ENCODE measurements at regions not wholly inside any gene's neighbourhood (a gene's known extent, or its start where the extent isn't known, plus 50 kb on each side); places are given as distances from the start of the nearest gene placed in this dataset.
A peak's percentile ranks its signal among the peaks of the same experiment; 100 is the strongest.

- Histone ChIP-seq H3K4me3 (ENCODE audit: low read depth, low read length) (no peak overlapping the region), H2BK12ac (ENCODE audit: low read length) (no peak overlapping the region), H4K91ac (ENCODE audit: low read depth, low read length) (no peak overlapping the region), H4K12ac (ENCODE audit: low read depth, low read length) (no peak overlapping the region), H2BK5ac (ENCODE audit: low read depth, low read length, poor library complexity) (no peak overlapping the region), H3K4me2 (ENCODE audit: low read length) (no peak overlapping the region), H3K9ac (ENCODE audit: low read length) (no peak overlapping the region), H3K27me3 (ENCODE audit: insufficient read depth, low read length) (no peaks in the 10 kb centered on the region), H2AFZ (ENCODE audit: insufficient read depth, low read length, poor library complexity) (no peak overlapping the region), H3K27ac (ENCODE audit: low read depth, low read length) (no peak overlapping the region), H2BK120ac (ENCODE audit: insufficient read depth, low read length, poor library complexity) (no peak overlapping the region), H3K4ac (ENCODE audit: low read depth, low read length) (no peak overlapping the region), H3K36me3 (ENCODE audit: control insufficient read depth in 1 of 2, insufficient read depth in 2 of 2, low read length in 2 of 2) (no peaks in the 10 kb centered on the region), H3K79me2 (ENCODE audit: control insufficient read depth, insufficient read depth, low read length, poor library complexity) (no peaks in the 10 kb centered on the region), H3K79me1 (ENCODE audit: low read length) (no peaks in the 10 kb centered on the region), H2AK5ac (ENCODE audit: low read length) (no peak overlapping the region), H3K9me3 (ENCODE audit: insufficient read depth, low read depth, low read length) (no peaks in the 10 kb centered on the region), H3K18ac (ENCODE audit: low read length) (no peak overlapping the region), H4K8ac (ENCODE audit: low read depth, low read length) (no peak overlapping the region), H3K4me1 (ENCODE audit: control insufficient read depth in 1 of 2, insufficient read depth in 2 of 2, low read length in 2 of 2) (no peaks in the 10 kb centered on the region), H3K14ac (ENCODE audit: low read length) (no peak overlapping the region), H3K23ac (ENCODE audit: low read length) (no peak overlapping the region)
- no CpG with 5 or more reads among the region's 3 CpGs for WGBS (ENCODE audit: extremely low coverage, insufficient coverage, insufficient read length)
- DNase-seq = no peak
Observed at GRCh38 chr11:80109031-80109430, 668.2 kb upstream of the TENM4 start.

- Histone ChIP-seq H3K4me1 (ENCODE audit: control insufficient read depth in 1 of 2, insufficient read depth in 2 of 2, low read length in 2 of 2) (peaks cover 0 to 2% of the 10 kb centered on the region in 2 experiments), H3K4ac (ENCODE audit: low read depth, low read length) (no peak overlapping the region), H3K23ac (ENCODE audit: low read length) (no peak overlapping the region), H3K36me3 (ENCODE audit: control insufficient read depth in 1 of 2, insufficient read depth in 2 of 2, low read length in 2 of 2) (no peaks in the 10 kb centered on the region), H3K9me3 (ENCODE audit: insufficient read depth, low read depth, low read length) (no peaks in the 10 kb centered on the region), H4K12ac (ENCODE audit: low read depth, low read length) (no peak overlapping the region), H3K9ac (ENCODE audit: low read length) (no peak overlapping the region), H2BK5ac (ENCODE audit: low read depth, low read length, poor library complexity) (no peak overlapping the region), H3K79me2 (ENCODE audit: control insufficient read depth, insufficient read depth, low read length, poor library complexity) (no peaks in the 10 kb centered on the region), H2AK5ac (ENCODE audit: low read length) (no peak overlapping the region), H2BK12ac (ENCODE audit: low read length) (no peak overlapping the region), H3K14ac (ENCODE audit: low read length) (no peak overlapping the region), H3K27ac (ENCODE audit: low read depth, low read length) (no peak overlapping the region), H4K8ac (ENCODE audit: low read depth, low read length) (no peak overlapping the region), H4K91ac (ENCODE audit: low read depth, low read length) (no peak overlapping the region), H3K27me3 (ENCODE audit: insufficient read depth, low read length) (no peaks in the 10 kb centered on the region), H3K18ac (ENCODE audit: low read length) (no peak overlapping the region), H3K4me3 (ENCODE audit: low read depth, low read length) (no peak overlapping the region), H3K79me1 (ENCODE audit: low read length) (no peaks in the 10 kb centered on the region), H2AFZ (ENCODE audit: insufficient read depth, low read length, poor library complexity) (no peak overlapping the region), H2BK120ac (ENCODE audit: insufficient read depth, low read length, poor library complexity) (no peak overlapping the region), H3K4me2 (ENCODE audit: low read length) (no peak overlapping the region)
- no CpG with 5 or more reads among the region's 1 CpG for WGBS (ENCODE audit: extremely low coverage, insufficient coverage, insufficient read length)
- no peak for DNase-seq
Observed at GRCh38 chr11:80107415-80107814, 666.6 kb upstream of the TENM4 start.

DNA sequence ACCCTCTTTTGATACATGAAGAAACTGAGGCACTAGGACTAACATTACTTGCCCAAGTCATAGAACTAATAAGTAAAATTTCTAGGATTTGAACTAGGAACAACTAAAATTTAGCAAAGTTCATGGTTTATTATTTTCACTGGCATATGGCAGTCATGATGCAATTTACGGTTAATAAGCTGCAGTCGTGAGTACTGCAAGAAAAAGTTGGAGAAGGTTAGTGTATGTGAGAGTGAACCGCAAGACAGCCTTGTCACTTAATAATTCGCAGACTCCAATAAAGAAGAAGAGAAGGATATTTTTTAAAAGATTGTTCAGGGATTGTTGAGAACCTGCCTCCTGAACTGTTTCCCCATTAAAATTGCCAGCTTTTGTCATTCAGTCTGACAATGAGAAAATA is 663.4 kb upstream of the TENM4 start:
- no CpG with 5 or more reads among the region's 4 CpGs for WGBS (ENCODE audit: extremely low coverage, insufficient coverage, insufficient read length)
- H3K4ac ChIP-seq (ENCODE audit: low read depth, low read length) = no peak overlapping the region
- H3K27me3 ChIP-seq (ENCODE audit: insufficient read depth, low read length) = no peaks in the 10 kb centered on the region

GRCh38 chr11:80103142-80103859 is 662.5 kb upstream of the TENM4 start:
- Histone ChIP-seq H3K23ac (ENCODE audit: low read length) (no peak overlapping the region), H2AFZ (ENCODE audit: insufficient read depth, low read length, poor library complexity) (no peak overlapping the region), H3K9me3 (ENCODE audit: insufficient read depth, low read depth, low read length) (no peaks in the 10 kb centered on the region), H3K18ac (ENCODE audit: low read length) (no peak overlapping the region), H3K27ac (ENCODE audit: low read depth, low read length) (no peak overlapping the region), H3K4me3 (ENCODE audit: low read depth, low read length) (no peak overlapping the region), H3K79me2 (ENCODE audit: control insufficient read depth, insufficient read depth, low read length, poor library complexity) (no peaks in the 10 kb centered on the region), H4K8ac (ENCODE audit: low read depth, low read length) (no peak overlapping the region), H4K91ac (ENCODE audit: low read depth, low read length) (no peak overlapping the region), H3K4ac (ENCODE audit: low read depth, low read length) (no peak overlapping the region), H3K4me1 (ENCODE audit: control insufficient read depth in 1 of 2, insufficient read depth in 2 of 2, low read length in 2 of 2) (peaks cover 0 to 2% of the 10 kb centered on the region in 2 experiments), H2BK12ac (ENCODE audit: low read length) (peak overlapping the region; percentile 61), H3K14ac (ENCODE audit: low read length) (peak overlapping the region; percentile 15), H3K9ac (ENCODE audit: low read length) (no peak overlapping the region), H2BK5ac (ENCODE audit: low read depth, low read length, poor library complexity) (no peak overlapping the region), H4K12ac (ENCODE audit: low read depth, low read length) (no peak overlapping the region), H3K36me3 (ENCODE audit: control insufficient read depth in 1 of 2, insufficient read depth in 2 of 2, low read length in 2 of 2) (no peaks in the 10 kb centered on the region), H3K4me2 (ENCODE audit: low read length) (no peak overlapping the region), H2AK5ac (ENCODE audit: low read length) (no peak overlapping the region), H2BK120ac (ENCODE audit: insufficient read depth, low read length, poor library complexity) (no peak overlapping the region), H3K79me1 (ENCODE audit: low read length) (no peaks in the 10 kb centered on the region), H3K27me3 (ENCODE audit: insufficient read depth, low read length) (no peaks in the 10 kb centered on the region)
- DNase-seq = peak in 1 of 2 donors; percentile 2
- WGBS (ENCODE audit: extremely low coverage, insufficient coverage, insufficient read length) = no CpG with 5 or more reads among the region's 4 CpGs

More for the DNA sequence above, 663.4 kb upstream of the TENM4 start:
- H3K27ac ChIP-seq (ENCODE audit: low read depth, low read length) = no peak overlapping the region
- H3K9me3 ChIP-seq (ENCODE audit: insufficient read depth, low read depth, low read length) = no peaks in the 10 kb centered on the region
- no peak overlapping the region for H3K14ac ChIP-seq (ENCODE audit: low read length)
- H3K4me2 ChIP-seq (ENCODE audit: low read length) = no peak overlapping the region
- H3K9ac ChIP-seq (ENCODE audit: low read length) = no peak overlapping the region
- no peak overlapping the region for H3K18ac ChIP-seq (ENCODE audit: low read length)
- no peak overlapping the region for H2AK5ac ChIP-seq (ENCODE audit: low read length)
- no peak overlapping the region for H4K91ac ChIP-seq (ENCODE audit: low read depth, low read length)
- no peak overlapping the region for H3K4me3 ChIP-seq (ENCODE audit: low read depth, low read length)
- H2BK5ac ChIP-seq (ENCODE audit: low read depth, low read length, poor library complexity) = no peak overlapping the region
- peaks cover 0 to 2% of the 10 kb centered on the region in 2 experiments for H3K4me1 ChIP-seq (ENCODE audit: control insufficient read depth in 1 of 2, insufficient read depth in 2 of 2, low read length in 2 of 2)
- H3K36me3 ChIP-seq (ENCODE audit: control insufficient read depth in 1 of 2, insufficient read depth in 2 of 2, low read length in 2 of 2) = no peaks in the 10 kb centered on the region
- H4K12ac ChIP-seq (ENCODE audit: low read depth, low read length) = no peak overlapping the region
- H2AFZ ChIP-seq (ENCODE audit: insufficient read depth, low read length, poor library complexity) = no peak overlapping the region
- H3K79me1 ChIP-seq (ENCODE audit: low read length) = no peaks in the 10 kb centered on the region
- H2BK12ac ChIP-seq (ENCODE audit: low read length) = no peak overlapping the region
- H3K23ac ChIP-seq (ENCODE audit: low read length) = no peak overlapping the region
- DNase-seq = no peak
- no peaks in the 10 kb centered on the region for H3K79me2 ChIP-seq (ENCODE audit: control insufficient read depth, insufficient read depth, low read length, poor library complexity)
- H4K8ac ChIP-seq (ENCODE audit: low read depth, low read length) = no peak overlapping the region
- H2BK120ac ChIP-seq (ENCODE audit: insufficient read depth, low read length, poor library complexity) = no peak overlapping the region

All from trophoblast cell (in vitro differentiated cells and primary cell).